Breast epithelium (tissue), 4 donors: ENCODE measurements at regions not wholly inside any gene's neighbourhood (a gene's known extent, or its start where the extent isn't known, plus 50 kb on each side); places are given as distances from the start of the nearest gene placed in this dataset.

Experiments used
- DNase-seq, 2 donors: peaks; one replicate each; pipeline ENCODE4 v3.0.0-alpha.2; 2019; ENCODE audit warnings: low spot score in 2 of 2
- H3K27ac ChIP-seq, 2 donors: fragments of 200-600 bp; sonication (generic) in 1 of 2; one replicate each; pipeline ENCODE4 v1.5.1; 2016 to 2019; ENCODE audit warnings: mild to moderate bottlenecking in 1 of 2
- H3K27me3 ChIP-seq, 2 donors: fragments of 200-600 bp; sonication (generic) in 1 of 2; one replicate each; pipeline versions ENCODE4 v1.5.1 to v1.6.0; 2017 to 2019; ENCODE audit warnings: control low read depth in 1 of 2, mild to moderate bottlenecking in 1 of 2
- H3K36me3 ChIP-seq: fragments of 200-600 bp; one replicate; pipeline ENCODE4 v1.5.1; 2019
- H3K4me1 ChIP-seq, 2 donors: fragments of 200-600 bp; sonication (generic); one replicate each; pipeline ENCODE4 v1.5.1; 2016 to 2019; ENCODE audit warnings: control low read depth in 1 of 2
- H3K4me3 ChIP-seq, 3 donors: fragments of 200-600 bp; sonication (generic); 1 replicate in 2 of 3; 2 replicates in 1 of 3; pipeline ENCODE4 v1.5.1; 2016 to 2019; ENCODE audit warnings: mild to moderate bottlenecking in 3 of 3, moderate library complexity in 2 of 3
- H3K9me3 ChIP-seq, 2 donors: fragments of 200-600 bp; sonication (generic) in 1 of 2; one replicate each; pipeline ENCODE4 v1.5.1; 2016 to 2019; ENCODE audit warnings: control low read depth in 1 of 2
- CTCF ChIP-seq, 3 donors: fragments of 450-650 bp; IDR thresholded peaks; one replicate each; pipeline ENCODE4 v1.5.1; 2016 to 2017; ENCODE audit warnings: antibody characterized with exemption in 3 of 3, mild to moderate bottlenecking in 3 of 3, moderate library complexity in 3 of 3
- POLR2A ChIP-seq: fragments of 450-650 bp; IDR thresholded peaks from one replicate; pipeline ENCODE4 v1.6.1; 2016; ENCODE audit warnings: antibody characterized with exemption, mild to moderate bottlenecking, moderate library complexity
- POLR2AphosphoS5 ChIP-seq, 3 donors: sonication (generic); formaldehyde crosslinking; IDR thresholded peaks; one replicate each; pipeline ENCODE4 v1.6.1; 2017; ENCODE audit warnings: antibody characterized with exemption in 3 of 3
- intact Hi-C: fragments of 100-400 bp; cut with DNase I; formaldehyde crosslinking; loops from one replicate; pipeline ENCODE4 v1.15.1; 2023; ENCODE audit warnings: low total_unique reads

DNA sequence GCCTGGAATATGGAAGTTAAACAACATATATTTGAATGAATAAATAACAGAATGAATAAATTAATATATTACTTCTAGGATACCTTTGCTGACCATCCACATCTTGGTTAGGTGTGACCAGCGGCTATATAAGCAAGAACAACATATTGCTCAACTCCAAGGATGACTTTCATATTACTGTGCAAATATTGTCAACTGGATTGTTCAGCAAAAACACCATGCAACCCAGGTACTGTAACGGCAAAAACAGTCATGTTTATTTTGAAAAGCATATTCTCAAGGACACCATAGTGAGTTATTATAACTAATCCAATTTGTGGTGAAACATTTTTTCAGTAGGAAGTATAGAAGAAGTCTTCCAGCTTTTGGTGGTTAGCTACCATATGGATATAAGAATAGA is 907.9 kb downstream of the IGSF11 start:
- Histone ChIP-seq H3K27me3 (no peaks in the 10 kb centered on the region), H3K27ac (no peak overlapping the region), H3K4me1 (no peaks in the 10 kb centered on the region), H3K9me3 (no peaks in the 10 kb centered on the region), H3K4me3 (no peak overlapping the region), H3K36me3 (no peaks in the 10 kb centered on the region)
- no peak for DNase-seq
- intact Hi-C loops: loop anchor here (5.0 kb wide), 1 partner anchor 1194 kb away; no protein-coding TSS in a partner anchor
- TF ChIP-seq POLR2A: no peak
- TF ChIP-seq CTCF (IDR thresholded peaks at IDR 0.05): no peak
- no peak for TF ChIP-seq POLR2AphosphoS5 (IDR thresholded peaks at IDR 0.05)

GRCh38 chr3:118127992-118128391 is 906.7 kb downstream of the IGSF11 start:
- DNase-seq: no peak
- TF ChIP-seq POLR2A (no peak), POLR2AphosphoS5 (IDR thresholded peaks at IDR 0.05) (no peak), CTCF (IDR thresholded peaks at IDR 0.05) (no peak)
- Histone ChIP-seq H3K27me3 (no peaks in the 10 kb centered on the region), H3K36me3 (no peaks in the 10 kb centered on the region), H3K4me1 (no peaks in the 10 kb centered on the region), H3K9me3 (no peaks in the 10 kb centered on the region), H3K4me3 (no peak overlapping the region), H3K27ac (no peak overlapping the region)
- intact Hi-C loops: loop anchor here (5.0 kb wide), 1 partner anchor 1196 kb away; no protein-coding TSS in a partner anchor

DNA sequence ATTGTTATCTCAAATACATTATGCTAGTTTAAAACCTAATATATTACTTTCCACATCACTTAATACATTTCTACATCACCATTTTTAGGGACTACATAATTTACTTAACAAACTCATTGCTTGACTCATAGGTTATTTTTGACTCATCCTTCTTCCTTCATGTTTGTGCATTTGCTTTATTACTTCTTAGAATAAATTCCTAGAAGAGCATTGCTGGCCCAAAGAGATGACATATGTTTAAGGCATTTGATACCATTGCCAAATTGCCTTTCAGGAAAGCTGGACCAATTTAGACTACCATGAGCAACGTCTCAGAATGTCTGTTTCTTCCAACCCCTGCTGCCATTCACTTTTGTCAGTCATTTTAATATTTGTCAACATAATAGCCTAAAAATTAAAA is 905.8 kb downstream of the IGSF11 start:
- no peak overlapping the region for H3K4me3 ChIP-seq
- H3K36me3 ChIP-seq: no peaks in the 10 kb centered on the region
- H3K4me1 ChIP-seq: no peaks in the 10 kb centered on the region
- no peaks in the 10 kb centered on the region for H3K27me3 ChIP-seq
- H3K9me3 ChIP-seq: no peaks in the 10 kb centered on the region
- DNase-seq: no peak
- no peak overlapping the region for H3K27ac ChIP-seq
- intact Hi-C loops: loop anchor here (5.0 kb wide), 1 partner anchor 1197 kb away; no protein-coding TSS in a partner anchor
- TF ChIP-seq POLR2A: no peak

DNA sequence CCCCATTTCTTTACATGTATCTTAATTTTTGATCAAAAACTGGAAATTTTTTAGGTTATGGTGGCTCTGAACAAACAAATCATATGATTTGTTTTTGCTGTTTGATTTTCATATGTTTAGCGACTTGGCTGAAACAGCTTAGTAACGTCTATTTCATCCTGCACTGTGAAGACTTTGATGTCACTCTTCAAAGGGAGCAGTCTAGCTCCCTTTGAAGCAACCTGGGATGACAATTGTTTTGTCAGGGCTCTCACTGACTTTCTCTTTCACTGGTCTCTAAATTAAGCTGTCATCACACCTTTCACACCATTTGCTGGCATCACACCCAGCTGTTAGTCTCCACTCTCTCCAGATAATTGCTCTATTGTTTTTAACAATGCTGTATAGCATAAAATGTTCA is 896.9 kb downstream of the IGSF11 start:
- H3K36me3 ChIP-seq: no peaks in the 10 kb centered on the region
- H3K27me3 ChIP-seq: no peaks in the 10 kb centered on the region
- no peak for TF ChIP-seq CTCF (IDR thresholded peaks at IDR 0.05)
- TF ChIP-seq POLR2AphosphoS5 (IDR thresholded peaks at IDR 0.05): no peak
- TF ChIP-seq POLR2A: no peak
- H3K9me3 ChIP-seq: peaks cover 0 to 10% of the 10 kb centered on the region in 2 donors
- no peak overlapping the region for H3K4me3 ChIP-seq
- DNase-seq: no peak
- H3K27ac ChIP-seq: no peak overlapping the region
- intact Hi-C loops: no loop called here
- no peaks in the 10 kb centered on the region for H3K4me1 ChIP-seq

DNA sequence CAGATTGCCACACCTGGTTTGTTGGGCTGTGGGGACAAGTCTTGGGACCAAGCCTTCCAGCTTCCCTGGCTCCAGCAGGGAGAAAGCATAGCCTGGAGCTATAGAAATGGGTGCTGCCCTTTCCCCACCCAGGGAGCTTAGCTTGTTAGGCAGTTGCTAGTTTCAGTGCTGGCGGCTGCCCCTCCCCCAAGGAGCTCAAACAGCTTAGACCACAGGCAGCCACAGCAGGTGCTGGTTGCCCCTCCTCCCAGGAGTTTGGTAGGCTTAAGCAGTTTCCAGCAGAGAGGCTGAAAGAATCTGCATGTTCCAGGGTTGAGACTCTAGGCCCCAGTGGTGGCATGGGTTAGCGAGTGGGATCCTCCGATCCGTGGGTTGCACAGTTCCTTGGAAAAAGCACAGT is 889.7 kb downstream of the IGSF11 start:
- no peak for DNase-seq
- TF ChIP-seq POLR2A (no peak), CTCF (IDR thresholded peaks at IDR 0.05) (no peak), POLR2AphosphoS5 (IDR thresholded peaks at IDR 0.05) (no peak)

More for the DNA sequence above, 889.7 kb downstream of the IGSF11 start:
- no peaks in the 10 kb centered on the region for H3K36me3 ChIP-seq
- no peak overlapping the region for H3K27ac ChIP-seq
- H3K4me3 ChIP-seq: no peak overlapping the region
- intact Hi-C loops: no loop called here
- no peaks in the 10 kb centered on the region for H3K4me1 ChIP-seq
- H3K27me3 ChIP-seq: no peaks in the 10 kb centered on the region
- H3K9me3 ChIP-seq: no peaks in the 10 kb centered on the region
